ENCODE measurements at regions not wholly inside any gene's neighbourhood (a gene's known extent, or its start where the extent isn't known, plus 50 kb on each side); places are given as distances from the start of the nearest gene placed in this dataset.
A peak's percentile ranks its signal among the peaks of the same experiment; 100 is the strongest.

DNA sequence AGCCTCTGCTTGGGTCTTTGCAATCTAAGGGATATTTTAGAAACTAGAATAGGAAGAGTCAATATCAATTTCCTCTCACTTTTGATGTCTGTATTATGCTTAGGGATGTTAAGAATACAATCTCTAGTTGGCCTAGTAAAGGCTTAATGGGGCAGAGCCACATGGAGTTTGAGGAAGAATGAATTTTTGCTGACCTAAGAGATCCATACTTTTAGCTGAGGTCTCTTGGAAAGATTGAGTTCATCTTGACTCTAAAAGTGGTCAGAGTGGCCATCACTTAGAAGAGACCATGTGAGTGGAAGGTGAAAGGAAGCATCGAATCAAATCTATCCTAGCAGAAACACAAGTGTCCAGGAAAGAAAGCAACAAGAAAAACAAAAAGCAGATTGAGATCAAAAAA is 92.2 kb upstream of the SLC28A3 start:
- no peak for DNase-seq (ENCODE audit: low spot score)
- Mint-ChIP-seq H3K36me3 (no peaks in the 10 kb centered on the region), H3K4me1 (ENCODE audit: low read depth in 2 of 2) (no peaks in the 10 kb centered on the region), H3K4me3 (no peak overlapping the region), H3K9me3 (no peaks in the 10 kb centered on the region), H3K27ac (no peak overlapping the region), H3K27me3 (peaks cover 0 to 4% of the 10 kb centered on the region in 2 donors)
- ATAC-seq, result no peak

GRCh38 chr9:84435902-84436301 is 95.3 kb upstream of the SLC28A3 start:
- ATAC-seq (no peak), DNase-seq (ENCODE audit: low spot score) (no peak)
- Mint-ChIP-seq H3K4me1 (ENCODE audit: low read depth in 2 of 2) (no peaks in the 10 kb centered on the region), H3K27me3 (peaks cover 0 to 5% of the 10 kb centered on the region in 2 donors), H3K27ac (no peak overlapping the region), H3K9me3 (no peaks in the 10 kb centered on the region), H3K36me3 (no peaks in the 10 kb centered on the region), H3K4me3 (no peak overlapping the region)

GRCh38 chr9:84436386-84437109 is 96.0 kb upstream of the SLC28A3 start:
- H3K9me3 Mint-ChIP-seq, result no peaks in the 10 kb centered on the region
- no peaks in the 10 kb centered on the region for H3K36me3 Mint-ChIP-seq
- ATAC-seq, result no peak
- no peak overlapping the region for H3K4me3 Mint-ChIP-seq
- H3K4me1 Mint-ChIP-seq (ENCODE audit: low read depth in 2 of 2), result no peaks in the 10 kb centered on the region
- DNase-seq (ENCODE audit: low spot score), result no peak
- no peak overlapping the region for H3K27ac Mint-ChIP-seq
- H3K27me3 Mint-ChIP-seq, result peaks cover 0 to 5% of the 10 kb centered on the region in 2 donors

DNA sequence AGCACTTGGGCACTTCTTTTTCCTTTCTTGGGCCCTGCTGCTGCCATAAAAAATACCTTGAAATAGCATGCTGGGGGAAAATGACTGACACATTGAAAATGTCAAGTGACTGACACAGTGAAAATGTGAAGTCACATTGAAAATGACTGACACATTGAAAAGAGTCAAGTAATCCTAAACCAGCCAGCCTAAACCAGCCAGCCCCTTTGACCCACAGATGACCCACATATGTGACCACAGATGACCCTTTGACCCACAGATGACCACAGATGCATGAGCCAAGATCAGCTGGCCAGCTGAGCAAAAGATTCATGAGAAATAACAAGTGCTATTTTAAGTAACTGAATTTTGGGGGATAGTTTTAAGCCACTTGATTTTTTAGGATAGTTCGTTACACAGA is 97.8 kb upstream of the SLC28A3 start:
- no peak for ATAC-seq
- Mint-ChIP-seq H3K27me3 (peaks cover 0 to 5% of the 10 kb centered on the region in 2 donors), H3K27ac (no peak overlapping the region), H3K4me3 (no peak overlapping the region), H3K36me3 (no peaks in the 10 kb centered on the region), H3K9me3 (no peaks in the 10 kb centered on the region), H3K4me1 (ENCODE audit: low read depth in 2 of 2) (peaks cover 5 to 11% of the 10 kb centered on the region in 2 donors)
- DNase-seq (ENCODE audit: low spot score), result no peak

DNA sequence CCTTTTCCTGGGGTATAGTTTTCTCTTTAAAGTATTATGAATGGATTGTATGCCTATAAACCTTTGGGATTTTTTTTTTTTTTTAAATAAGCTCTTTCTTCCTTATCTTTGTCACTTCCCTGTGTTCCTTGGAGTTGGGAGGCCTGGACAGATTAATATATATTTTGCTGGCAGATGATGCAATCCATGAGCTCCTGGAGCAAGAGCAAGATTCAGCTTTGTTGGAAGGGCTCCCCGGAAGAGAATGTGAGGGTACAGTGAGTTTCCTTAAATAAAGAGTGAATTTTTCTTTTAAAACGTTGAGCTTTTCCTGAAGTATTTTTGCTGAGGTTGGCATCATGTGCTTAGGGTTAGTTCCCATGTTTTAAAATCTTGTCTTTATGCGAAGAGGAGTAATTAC is 98.7 kb upstream of the SLC28A3 start:
- H3K36me3 Mint-ChIP-seq, result no peaks in the 10 kb centered on the region
- no peaks in the 10 kb centered on the region for H3K9me3 Mint-ChIP-seq
- H3K27ac Mint-ChIP-seq, result no peak overlapping the region
- no peak for DNase-seq (ENCODE audit: low spot score)
- no peak for ATAC-seq
- peaks cover 5 to 11% of the 10 kb centered on the region in 2 donors for H3K4me1 Mint-ChIP-seq (ENCODE audit: low read depth in 2 of 2)
- peaks cover 0 to 5% of the 10 kb centered on the region in 2 donors for H3K27me3 Mint-ChIP-seq
- no peak overlapping the region for H3K4me3 Mint-ChIP-seq

DNA sequence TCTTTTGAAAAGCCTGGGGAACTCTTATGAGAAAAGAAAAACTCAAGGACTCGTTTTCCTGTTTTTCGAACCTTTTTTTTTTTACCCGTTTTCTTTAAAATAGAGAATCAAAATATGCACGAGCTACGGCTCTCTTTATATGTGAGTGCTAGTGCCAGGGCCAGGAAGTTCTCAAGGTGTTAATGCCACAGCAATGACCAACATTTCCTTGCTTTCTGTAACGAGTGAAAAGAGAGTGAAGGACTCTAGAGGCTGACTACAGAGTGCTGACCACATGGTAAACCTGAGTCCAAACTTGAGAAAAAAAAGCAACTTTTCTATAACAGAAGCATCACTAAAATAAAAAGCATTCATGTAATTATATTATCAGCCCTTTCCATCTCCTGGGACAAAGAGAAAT is 102.2 kb upstream of the SLC28A3 start:
- Mint-ChIP-seq H3K27me3 (peaks cover 0 to 7% of the 10 kb centered on the region in 2 donors), H3K9me3 (no peaks in the 10 kb centered on the region)

GRCh38 chr9:84445737-84446136 is 105.2 kb upstream of the SLC28A3 start:
- Mint-ChIP-seq H3K36me3 (no peaks in the 10 kb centered on the region), H3K4me1 (ENCODE audit: low read depth in 2 of 2) (peaks cover 11 to 18% of the 10 kb centered on the region in 2 donors), H3K4me3 (no peak overlapping the region), H3K9me3 (no peaks in the 10 kb centered on the region), H3K27me3 (peaks cover 0 to 6% of the 10 kb centered on the region in 2 donors), H3K27ac (no peak overlapping the region)
- ATAC-seq (no peak), DNase-seq (ENCODE audit: low spot score) (no peak)

More for the DNA sequence above, 102.2 kb upstream of the SLC28A3 start:
- ATAC-seq, result peak; percentile 67 to 71
- Mint-ChIP-seq H3K36me3 (no peaks in the 10 kb centered on the region), H3K27ac (peak overlapping the region; percentile 58 to 75), H3K4me1 (ENCODE audit: low read depth in 2 of 2) (peaks cover 11 to 18% of the 10 kb centered on the region in 2 donors), H3K4me3 (peak overlapping the region; percentile 64)
- no peak for DNase-seq (ENCODE audit: low spot score)

- peaks cover 6 to 13% of the 10 kb centered on the region in 2 donors for H3K27me3 Mint-ChIP-seq
Measured at GRCh38 chr9:84447305-84447704, 106.7 kb upstream of the SLC28A3 start.

DNA sequence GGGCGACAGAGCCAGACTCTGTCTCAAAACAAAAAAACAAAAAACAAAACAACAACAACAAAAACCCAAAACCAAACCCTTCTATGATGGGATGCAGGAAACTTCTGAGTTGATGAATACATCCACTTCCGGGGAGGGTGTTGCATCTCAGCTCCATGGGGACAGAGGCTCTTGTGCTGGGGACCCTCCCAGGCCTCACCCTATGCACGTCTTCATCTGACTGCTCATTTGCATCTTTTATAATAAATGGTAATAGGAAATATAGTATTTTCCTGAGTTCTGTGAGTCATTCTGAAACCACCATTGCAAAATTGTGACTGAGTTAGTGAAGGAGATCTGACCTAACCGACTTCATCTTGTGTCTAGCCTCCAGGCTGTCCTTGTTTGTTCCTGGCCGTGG is 109.5 kb upstream of the SLC28A3 start:
- ATAC-seq, result no peak
- H3K4me3 Mint-ChIP-seq, result no peak overlapping the region
- peaks cover 0 to 7% of the 10 kb centered on the region in 2 donors for H3K4me1 Mint-ChIP-seq (ENCODE audit: low read depth in 2 of 2)
- H3K9me3 Mint-ChIP-seq, result no peaks in the 10 kb centered on the region
- H3K36me3 Mint-ChIP-seq, result no peaks in the 10 kb centered on the region
- no peak for DNase-seq (ENCODE audit: low spot score)
- H3K27ac Mint-ChIP-seq, result no peak overlapping the region
- peaks cover 18 to 26% of the 10 kb centered on the region in 2 donors for H3K27me3 Mint-ChIP-seq

More at GRCh38 chr9:84447305-84447704, 106.7 kb upstream of the SLC28A3 start:
- DNase-seq (ENCODE audit: low spot score) (no peak), ATAC-seq (no peak)
- H3K4me3 Mint-ChIP-seq, result no peak overlapping the region
- H3K4me1 Mint-ChIP-seq (ENCODE audit: low read depth in 2 of 2), result peaks cover 11 to 13% of the 10 kb centered on the region in 2 donors
- H3K9me3 Mint-ChIP-seq, result no peaks in the 10 kb centered on the region
- H3K27ac Mint-ChIP-seq, result no peak overlapping the region
- no peaks in the 10 kb centered on the region for H3K36me3 Mint-ChIP-seq

DNA sequence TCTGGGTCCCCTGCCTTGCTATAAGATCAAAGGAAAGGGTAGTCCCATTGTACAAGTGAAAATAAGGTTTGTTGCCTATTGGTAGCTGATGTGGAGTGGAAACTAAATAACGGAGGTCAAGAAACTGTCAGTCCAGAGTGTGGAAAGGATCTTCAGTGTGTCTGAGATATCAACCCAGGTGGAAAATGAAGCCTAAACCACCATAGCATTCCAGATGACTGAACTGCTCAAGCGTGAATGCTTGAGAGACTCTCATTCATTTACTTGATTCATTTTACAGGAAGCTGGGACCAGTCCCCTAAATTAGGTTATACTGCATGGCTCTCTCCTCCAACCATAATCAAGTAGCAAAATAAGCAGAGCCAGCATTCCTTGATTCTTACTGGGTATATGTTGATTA is 116.0 kb upstream of the SLC28A3 start:
- Mint-ChIP-seq H3K4me3 (no peak overlapping the region), H3K4me1 (ENCODE audit: low read depth in 2 of 2) (no peaks in the 10 kb centered on the region), H3K27ac (no peak overlapping the region), H3K9me3 (no peaks in the 10 kb centered on the region), H3K36me3 (no peaks in the 10 kb centered on the region), H3K27me3 (peaks cover 18 to 23% of the 10 kb centered on the region in 2 donors)
- ATAC-seq (no peak), DNase-seq (ENCODE audit: low spot score) (no peak)

DNA sequence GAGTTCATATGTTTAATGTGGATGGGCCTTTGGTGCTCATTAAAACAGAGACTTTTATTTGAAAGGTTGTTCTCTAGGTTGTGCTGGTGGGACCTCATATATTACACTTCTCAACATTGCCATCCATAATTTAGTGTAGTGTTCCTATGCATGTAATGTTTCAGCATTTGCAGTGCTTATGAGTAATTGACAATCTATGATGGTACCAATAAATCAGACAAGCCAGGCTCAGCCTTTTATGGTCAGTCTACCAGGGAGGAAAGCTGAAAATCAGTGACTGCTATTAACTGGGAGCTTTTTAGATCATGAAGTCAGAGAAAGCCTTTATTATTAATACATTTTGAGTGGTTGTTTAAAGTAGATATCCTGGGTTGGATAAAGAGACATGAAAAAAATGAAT is 120.1 kb upstream of the SLC28A3 start:
- DNase-seq (ENCODE audit: low spot score) (no peak), ATAC-seq (no peak)

DNA sequence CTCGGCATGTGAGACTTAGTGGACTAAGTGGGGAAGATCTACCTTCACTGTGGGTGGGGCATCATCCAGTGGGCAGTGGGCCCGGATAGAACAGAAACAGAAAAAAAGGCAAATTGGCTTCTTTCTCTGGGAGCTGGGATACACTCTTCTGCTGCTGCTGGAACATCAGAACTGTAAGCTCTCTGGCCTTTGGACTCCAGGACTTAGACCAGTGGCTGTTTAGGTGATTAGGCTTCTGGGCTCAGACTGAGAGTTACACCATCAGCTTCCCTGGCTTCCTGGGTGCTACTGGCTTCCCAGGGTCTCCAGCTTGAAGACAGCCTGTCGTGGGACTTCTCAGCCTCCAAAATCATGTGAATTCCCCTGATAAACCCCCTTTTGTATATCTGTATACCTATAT is 122.7 kb upstream of the SLC28A3 start:
- ATAC-seq (no peak), DNase-seq (ENCODE audit: low spot score) (no peak)
- H3K9me3 Mint-ChIP-seq, result no peaks in the 10 kb centered on the region
- peaks cover 15 to 21% of the 10 kb centered on the region in 2 donors for H3K4me1 Mint-ChIP-seq (ENCODE audit: low read depth in 2 of 2)
- peaks cover 0 to 3% of the 10 kb centered on the region in 2 donors for H3K27me3 Mint-ChIP-seq
- H3K36me3 Mint-ChIP-seq, result no peaks in the 10 kb centered on the region
- H3K4me3 Mint-ChIP-seq, result no peak overlapping the region
- no peak overlapping the region for H3K27ac Mint-ChIP-seq

More for the DNA sequence above, 120.1 kb upstream of the SLC28A3 start:
- Mint-ChIP-seq H3K27me3 (peaks cover under 1 to 3% of the 10 kb centered on the region in 2 donors), H3K4me1 (ENCODE audit: low read depth in 2 of 2) (no peaks in the 10 kb centered on the region), H3K36me3 (no peaks in the 10 kb centered on the region), H3K27ac (no peak overlapping the region), H3K4me3 (no peak overlapping the region), H3K9me3 (no peaks in the 10 kb centered on the region)

DNA sequence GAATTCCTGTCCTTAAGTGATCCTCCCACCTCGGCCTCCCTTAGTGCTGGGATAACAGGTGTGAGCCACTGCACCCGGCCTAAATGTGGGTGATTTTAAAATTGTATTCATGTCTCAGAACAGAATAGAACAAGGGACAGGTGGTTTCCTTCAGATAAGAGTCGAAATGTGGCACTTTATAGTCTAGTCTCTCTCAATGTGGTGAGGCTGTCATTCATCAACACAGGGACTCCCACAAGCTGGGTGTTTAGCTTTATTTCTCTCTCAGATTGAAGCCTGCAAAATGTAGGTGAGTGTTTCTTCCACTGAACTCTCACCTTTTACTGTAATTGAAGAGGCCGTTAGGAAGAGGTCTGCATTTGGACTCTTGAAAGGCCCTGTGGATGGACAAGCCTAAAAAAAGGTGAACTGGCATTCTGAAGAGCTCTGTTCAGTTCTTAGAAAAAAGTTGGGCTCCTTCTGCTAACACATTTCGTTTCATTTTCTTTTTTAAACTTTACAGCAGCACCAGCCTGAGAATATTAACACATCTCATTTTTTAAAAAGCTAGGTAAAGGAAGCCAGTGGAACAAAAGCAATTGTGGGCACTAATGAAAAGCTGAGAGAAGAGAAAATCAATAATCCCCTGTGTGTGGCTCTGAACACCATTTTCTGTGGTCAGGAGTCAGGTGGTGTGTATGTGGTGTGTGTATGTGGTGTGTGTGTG is 126.2 kb upstream of the SLC28A3 start:
- DNase-seq (ENCODE audit: low spot score) (no peak), ATAC-seq (peak in 1 of 2 donors; percentile 32)
- H3K36me3 Mint-ChIP-seq, result no peaks in the 10 kb centered on the region
- H3K27ac Mint-ChIP-seq, result peak overlapping the region; percentile 44 to 65
- no peaks in the 10 kb centered on the region for H3K9me3 Mint-ChIP-seq
- peak overlapping the region; percentile 68 for H3K4me3 Mint-ChIP-seq
- H3K27me3 Mint-ChIP-seq, result peaks cover 0 to 3% of the 10 kb centered on the region in 2 donors
- peaks cover 15 to 21% of the 10 kb centered on the region in 2 donors for H3K4me1 Mint-ChIP-seq (ENCODE audit: low read depth in 2 of 2)

- H3K4me1 Mint-ChIP-seq (ENCODE audit: low read depth in 2 of 2), result peaks cover 9 to 10% of the 10 kb centered on the region in 2 donors
- H3K4me3 Mint-ChIP-seq, result no peak overlapping the region
Measured at GRCh38 chr9:84471816-84472215, 131.3 kb upstream of the SLC28A3 start.

More at GRCh38 chr9:84471816-84472215, 131.3 kb upstream of the SLC28A3 start:
- no peak overlapping the region for H3K27ac Mint-ChIP-seq
- no peaks in the 10 kb centered on the region for H3K36me3 Mint-ChIP-seq
- DNase-seq (ENCODE audit: low spot score) (no peak), ATAC-seq (no peak)
- H3K9me3 Mint-ChIP-seq, result no peaks in the 10 kb centered on the region
- peaks cover 0 to 6% of the 10 kb centered on the region in 2 donors for H3K27me3 Mint-ChIP-seq
